Stimulated activated CD4-positive, alpha-beta T cell treated with anti-CD3 and anti-CD28 coated beads, Interleukin-1b, Interleukin-23, amount 100 ng/mL, for 48 hours (primary cell): ENCODE measurements at regions not wholly inside any gene's neighbourhood (a gene's known extent, or its start where the extent isn't known, plus 50 kb on each side); places are given as distances from the start of the nearest gene placed in this dataset.
A peak's percentile ranks its signal among the peaks of the same experiment; 100 is the strongest.
"Not testable (repeated sequence)": the region's sequence is repeated elsewhere in the genome, so short reads cannot be mapped to it uniquely, and the experiment has no call there.

Experiments used
- DNase-seq: peaks from one replicate; pipeline ENCODE4 v3.0.0-alpha.2; 2020

- no peak for DNase-seq
These were observed 75.0 kb downstream of the TMEM237 start for GRCh38 chr2:201568217-201568820.

- DNase-seq = no peak
These were observed 84.1 kb downstream of the TMEM237 start for GRCh38 chr2:201559067-201559710.

GRCh38 chr2:201558665-201559064 is 84.6 kb downstream of the TMEM237 start:
- no peak for DNase-seq

- DNase-seq = no peak
These were observed 85.1 kb downstream of the TMEM237 start for GRCh38 chr2:201558232-201558631.

GRCh38 chr2:201551901-201552300 is 91.4 kb downstream of the TMEM237 start:
- no peak for DNase-seq

GRCh38 chr2:201546576-201546975 is 95.0 kb downstream of the STRADB start:
- no peak for DNase-seq

- no peak for DNase-seq
These were observed 90.8 kb downstream of the STRADB start for GRCh38 chr2:201542291-201542690.

- DNase-seq = not testable (repeated sequence)
These were observed 87.7 kb downstream of the STRADB start for GRCh38 chr2:201539271-201539670.

- DNase-seq = no peak
These were observed 86.5 kb downstream of the STRADB start for GRCh38 chr2:201538025-201538424.

GRCh38 chr2:201536754-201537153 is 85.2 kb downstream of the STRADB start:
- DNase-seq = no peak

- DNase-seq = no peak
These were observed 84.5 kb downstream of the STRADB start for GRCh38 chr2:201536046-201536445.

GRCh38 chr2:201532686-201533304 is 81.3 kb downstream of the STRADB start:
- peak; percentile 12 for DNase-seq
